IMR-90 (cell line): ENCODE measurements at regions not wholly inside any gene's neighbourhood (a gene's known extent, or its start where the extent isn't known, plus 50 kb on each side); places are given as distances from the start of the nearest gene placed in this dataset.

Experiments
- ATAC-seq: fragments of 200-7000 bp; cut with Tn5 transposase; 2 replicates; pipeline ENCODE4 v1.9.1; 2020; ENCODE audit warnings: low read depth, mild to moderate bottlenecking, moderate library complexity
- BruUV-seq: library from RNA; stranded (reverse); fragments of 400-500 nt; replicated peaks from 2 replicates; lab custom pipeline; 2021; lab: Mats Ljungman, UMichigan
- CTCF ChIA-PET: fragments of 300-600 bp; formaldehyde crosslinking; extraction: SDS; loops from one replicate; lab custom pipeline; 2021; ENCODE audit warnings: antibody characterized with exemption; lab: Yijun Ruan, JAX
- POLR2A ChIA-PET: fragments of 300-600 bp; sonication (Branson Sonifier 250); formaldehyde crosslinking; loops from one replicate; lab custom pipeline; 2022; ENCODE audit warnings: antibody characterized with exemption; ENCODE audit not compliant: unreplicated experiment; lab: Charles Lee
- DNase-seq: peaks from one replicate; pipeline ENCODE4 v3.0.0; 2013
- H2AFZ ChIP-seq: replicated peaks from 2 replicates; pipeline ENCODE3; 2013; ENCODE audit warnings: low read length, mild to moderate bottlenecking; ENCODE audit not compliant: poor library complexity
- H2AK5ac ChIP-seq: 2 replicates; pipeline ENCODE4 v1.6.1; 2013; ENCODE audit warnings: low read depth, low read length, inconsistent platforms
- H2AK9ac ChIP-seq: replicated peaks from 2 replicates; pipeline ENCODE3; 2013; ENCODE audit warnings: mild to moderate bottlenecking, low read depth, low read length, moderate library complexity; ENCODE audit not compliant: poor library complexity
- H2BK120ac ChIP-seq: 2 replicates; pipeline ENCODE4 v1.6.1; 2013; ENCODE audit warnings: low read depth, low read length, inconsistent platforms
- H2BK15ac ChIP-seq: 3 replicates; pipeline ENCODE4 v1.6.1; 2013; ENCODE audit warnings: low read depth, low read length, inconsistent platforms
- H2BK20ac ChIP-seq: 2 replicates; pipeline ENCODE4 v1.6.1; 2013; ENCODE audit warnings: low read depth, mild to moderate bottlenecking, inconsistent platforms, low read length, moderate library complexity
- H2BK5ac ChIP-seq: 2 replicates; pipeline ENCODE4 v1.6.1; 2013; ENCODE audit warnings: mild to moderate bottlenecking, low read depth, low read length, inconsistent platforms; ENCODE audit not compliant: poor library complexity, severe bottlenecking
- H3K14ac ChIP-seq: replicated peaks from 2 replicates; pipeline ENCODE4 v1.6.1; 2013; ENCODE audit warnings: low read depth, low read length, inconsistent platforms
- H3K18ac ChIP-seq: 2 replicates; pipeline ENCODE4 v1.6.1; 2013; ENCODE audit warnings: low read depth, low read length, control low read depth
- H3K23ac ChIP-seq: 2 replicates; pipeline ENCODE4 v1.6.1; 2013; ENCODE audit warnings: low read depth, low read length, inconsistent platforms
- H3K27ac ChIP-seq: 2 replicates; pipeline ENCODE4 v1.5.1; 2013; ENCODE audit warnings: mild to moderate bottlenecking, control low read depth, low read length; ENCODE audit not compliant: insufficient read depth
- H3K27me3 ChIP-seq: 2 replicates; pipeline ENCODE4 v1.6.1; 2013; ENCODE audit warnings: low read length; ENCODE audit not compliant: control insufficient read depth, insufficient read depth
- H3K36me3 ChIP-seq: 2 replicates; pipeline ENCODE4 v1.6.1; 2013; ENCODE audit warnings: low read length, mixed read lengths; ENCODE audit not compliant: control insufficient read depth, insufficient read depth
- H3K4ac ChIP-seq: 2 replicates; pipeline ENCODE4 v1.6.1; 2013; ENCODE audit warnings: low read depth, low read length, inconsistent platforms
- H3K4me1 ChIP-seq: 2 replicates; pipeline ENCODE4 v1.6.1; 2013; ENCODE audit warnings: low read length, mixed read lengths; ENCODE audit not compliant: control insufficient read depth, insufficient read depth
- H3K4me2 ChIP-seq: 2 replicates; pipeline ENCODE4 v1.6.1; 2013; ENCODE audit warnings: low read depth, mild to moderate bottlenecking, control low read depth, low read length, moderate library complexity
- H3K4me3 ChIP-seq: 2 replicates; pipeline ENCODE4 v1.5.1; 2013; ENCODE audit warnings: low read depth, mild to moderate bottlenecking, control low read depth, low read length, moderate library complexity; ENCODE audit not compliant: insufficient read depth
- H3K56ac ChIP-seq: 2 replicates; pipeline ENCODE4 v1.6.1; 2013; ENCODE audit warnings: low read length, inconsistent platforms; ENCODE audit not compliant: insufficient read depth; ENCODE audit errors: extremely low read depth
- H3K79me1 ChIP-seq, 2 experiments: 2 replicates each; pipeline ENCODE4 v1.6.1; 2013; ENCODE audit warnings: low read length in 2 of 2, inconsistent platforms in 1 of 2, low read depth in 1 of 2
- H3K9ac ChIP-seq: 2 replicates; pipeline ENCODE4 v1.6.1; 2013; ENCODE audit warnings: low read depth, low read length, control low read depth
- H3K9me1 ChIP-seq: 2 replicates; pipeline ENCODE4 v1.6.1; 2013; ENCODE audit warnings: low read length, inconsistent platforms; ENCODE audit not compliant: insufficient read depth
- H3K9me3 ChIP-seq: 2 replicates; pipeline ENCODE4 v1.6.1; 2013; ENCODE audit warnings: low read length; ENCODE audit not compliant: control insufficient read depth, insufficient read depth
- H4K20me1 ChIP-seq: 2 replicates; pipeline ENCODE4 v1.6.1; 2013; ENCODE audit warnings: low read length, inconsistent platforms; ENCODE audit not compliant: insufficient read depth
- H4K5ac ChIP-seq: 2 replicates; pipeline ENCODE4 v1.6.1; 2013; ENCODE audit warnings: mild to moderate bottlenecking, low read depth, low read length, control low read depth
- H4K8ac ChIP-seq, 2 experiments: 2 replicates each; pipeline ENCODE4 v1.6.1; 2013; ENCODE audit warnings: low read depth in 2 of 2, low read length in 2 of 2, control low read depth in 1 of 2, inconsistent platforms in 1 of 2
- H4K91ac ChIP-seq: 2 replicates; pipeline ENCODE4 v1.6.1; 2013; ENCODE audit warnings: low read depth, low read length, inconsistent platforms; ENCODE audit not compliant: insufficient read depth
- CEBPB ChIP-seq: IDR thresholded peaks from 2 replicates; pipeline ENCODE4 v1.6.1; 2012; ENCODE audit warnings: low read depth, low read length, improper control_type of control experiment
- CHD1 ChIP-seq: IDR thresholded peaks from 2 replicates; pipeline ENCODE4 v1.6.1; 2012; ENCODE audit warnings: low read depth, low read length, improper control_type of control experiment
- FOS ChIP-seq: fragments of 150-350 bp; IDR thresholded peaks from 2 replicates; pipeline ENCODE4 v1.6.1; 2016; ENCODE audit warnings: low read depth, low read length
- MAFK ChIP-seq: IDR thresholded peaks from 2 replicates; pipeline ENCODE4 v1.6.1; 2012; ENCODE audit warnings: low read depth, low read length, improper control_type of control experiment
- MXI1 ChIP-seq: IDR thresholded peaks from 2 replicates; pipeline ENCODE4 v1.6.1; 2012; ENCODE audit warnings: low read depth, mild to moderate bottlenecking, low read length, moderate library complexity, borderline replicate concordance
- NFE2L2 ChIP-seq: fragments of 150-350 bp; IDR thresholded peaks from 2 replicates; pipeline ENCODE4 v1.6.1; 2016; ENCODE audit warnings: low read depth, mild to moderate bottlenecking, low read length
- POLR2A ChIP-seq: IDR thresholded peaks from 2 replicates; pipeline ENCODE4 v1.6.1; 2012; ENCODE audit warnings: mild to moderate bottlenecking, low read depth, low read length
- RAD21 ChIP-seq: IDR thresholded peaks from 2 replicates; pipeline ENCODE4 v1.6.1; 2012; ENCODE audit warnings: low read length, improper control_type of control experiment
- RCOR1 ChIP-seq: IDR thresholded peaks from 2 replicates; pipeline ENCODE4 v1.6.1; 2012; ENCODE audit warnings: mild to moderate bottlenecking, low read length, improper control_type of control experiment; ENCODE audit not compliant: insufficient replicate concordance
- RFX5 ChIP-seq: IDR thresholded peaks from 2 replicates; pipeline ENCODE4 v1.8.0; 2012; ENCODE audit warnings: low read depth, mild to moderate bottlenecking, low read length, moderate library complexity
- WGBS, 2 experiments: methylation state at CpG; one replicate each; pipeline versions ENCODE4 v1.1.5 to v1.1.7; 2013; ENCODE audit warnings: missing lambda C conversion rate in 2 of 2; ENCODE audit not compliant: insufficient read length in 1 of 2; ENCODE audit errors: extremely low coverage in 2 of 2; 5-methylcytosine and 5-hydroxymethylcytosine counted together
- dilution Hi-C: fragments of 300-500 bp; cut with HindIII; formaldehyde crosslinking; loops from one replicate; pipeline ENCODE4 v1.14.3; 2018; ENCODE audit warnings: low sequenced_read_pairs; ENCODE audit not compliant: unreplicated experiment
- in situ Hi-C: fragments of 300-500 bp; cut with MboI; formaldehyde crosslinking; loops from 3 replicates; pipeline ENCODE4 v1.14.3; 2019; ENCODE audit warnings: low sequenced_read_pairs, inconsistent platforms, mixed read lengths
- intact Hi-C: fragments of 100-400 bp; cut with micrococcal nuclease; formaldehyde crosslinking; loops from 2 replicates; pipeline ENCODE4 v1.10.0; 2022
- TF ChIP-seq, protein P1 (sequence below): fragments of 150-350 bp; IDR thresholded peaks from 2 replicates; pipeline ENCODE4 v1.6.1; 2016; ENCODE audit warnings: low read depth, mild to moderate bottlenecking, low read length, moderate library complexity, borderline replicate concordance
- TF ChIP-seq, protein P2 (sequence below): conservative IDR thresholded peaks from 2 replicates; pipeline ENCODE4 v1.5.1; 2012; ENCODE audit warnings: mild to moderate bottlenecking, low read depth, low read length, improper control_type of control experiment
- TF ChIP-seq, protein P3 (sequence below): fragments of 150-350 bp; IDR thresholded peaks from 2 replicates; pipeline ENCODE4 v1.6.1; 2017; ENCODE audit warnings: mild to moderate bottlenecking, antibody characterized with exemption, low read length, low read depth

DNA sequence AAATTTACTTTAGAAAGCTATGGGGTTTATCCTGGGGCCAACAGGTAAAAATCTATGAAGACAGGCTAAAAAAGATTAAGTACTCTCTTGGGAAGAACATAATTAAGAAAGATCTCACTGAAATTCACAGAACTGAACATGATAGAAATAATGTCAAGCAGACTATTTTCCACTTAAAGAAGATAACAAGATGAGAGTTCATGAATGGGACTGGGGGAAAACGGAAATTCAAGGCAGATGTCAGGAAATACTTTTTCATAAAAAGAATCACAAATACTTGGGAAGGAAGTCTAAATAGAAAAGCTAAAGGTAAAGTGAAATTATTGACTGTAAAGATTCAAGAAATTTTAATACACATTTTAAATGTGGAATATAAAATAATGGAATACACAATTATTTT lies 737.6 kb downstream of the EPHA3 start:
- ChIA-PET CTCF (interaction anchor here (1.0 kb wide), 1 partner anchor 1626 kb away, joined by 3 read pairs; no protein-coding TSS in a partner anchor), POLR2A (no interaction called here)
- no TSS peak for BruUV-seq
- Histone ChIP-seq H3K18ac (no peak overlapping the region), H2AK9ac (no peak overlapping the region), H3K4me2 (no peak overlapping the region), H3K23ac (no peak overlapping the region), H3K36me3 (no peaks in the 10 kb centered on the region), H3K79me1 (no peaks in the 10 kb centered on the region), H4K91ac (no peak overlapping the region), H3K4ac (no peak overlapping the region), H3K14ac (no peak overlapping the region), H3K9me1 (no peaks in the 10 kb centered on the region), H3K27ac (no peak overlapping the region), H3K27me3 (no peaks in the 10 kb centered on the region), H4K20me1 (no peaks in the 10 kb centered on the region), H3K56ac (no peak overlapping the region), H2BK120ac (no peak overlapping the region), H3K9ac (no peak overlapping the region), H2BK20ac (no peak overlapping the region), H2BK15ac (no peak overlapping the region), H4K5ac (no peak overlapping the region), H2AFZ (no peak overlapping the region), H2AK5ac (no peak overlapping the region), H4K8ac (no peak overlapping the region), H3K9me3 (no peaks in the 10 kb centered on the region), H3K4me1 (no peaks in the 10 kb centered on the region), H3K4me3 (no peak overlapping the region), H2BK5ac (no peak overlapping the region)
- DNase-seq (no peak), ATAC-seq (no peak)
- TF ChIP-seq RFX5 (no peak), CEBPB (no peak), RAD21 (no peak), CHD1 (no peak), POLR2A (no peak), MXI1 (no peak), RCOR1 (no peak), FOS (no peak), MAFK (no peak), NFE2L2 (no peak)
- TF ChIP-seq, protein P1, sequence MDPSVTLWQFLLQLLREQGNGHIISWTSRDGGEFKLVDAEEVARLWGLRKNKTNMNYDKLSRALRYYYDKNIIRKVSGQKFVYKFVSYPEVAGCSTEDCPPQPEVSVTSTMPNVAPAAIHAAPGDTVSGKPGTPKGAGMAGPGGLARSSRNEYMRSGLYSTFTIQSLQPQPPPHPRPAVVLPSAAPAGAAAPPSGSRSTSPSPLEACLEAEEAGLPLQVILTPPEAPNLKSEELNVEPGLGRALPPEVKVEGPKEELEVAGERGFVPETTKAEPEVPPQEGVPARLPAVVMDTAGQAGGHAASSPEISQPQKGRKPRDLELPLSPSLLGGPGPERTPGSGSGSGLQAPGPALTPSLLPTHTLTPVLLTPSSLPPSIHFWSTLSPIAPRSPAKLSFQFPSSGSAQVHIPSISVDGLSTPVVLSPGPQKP = no peak
- TF ChIP-seq, protein P2, sequence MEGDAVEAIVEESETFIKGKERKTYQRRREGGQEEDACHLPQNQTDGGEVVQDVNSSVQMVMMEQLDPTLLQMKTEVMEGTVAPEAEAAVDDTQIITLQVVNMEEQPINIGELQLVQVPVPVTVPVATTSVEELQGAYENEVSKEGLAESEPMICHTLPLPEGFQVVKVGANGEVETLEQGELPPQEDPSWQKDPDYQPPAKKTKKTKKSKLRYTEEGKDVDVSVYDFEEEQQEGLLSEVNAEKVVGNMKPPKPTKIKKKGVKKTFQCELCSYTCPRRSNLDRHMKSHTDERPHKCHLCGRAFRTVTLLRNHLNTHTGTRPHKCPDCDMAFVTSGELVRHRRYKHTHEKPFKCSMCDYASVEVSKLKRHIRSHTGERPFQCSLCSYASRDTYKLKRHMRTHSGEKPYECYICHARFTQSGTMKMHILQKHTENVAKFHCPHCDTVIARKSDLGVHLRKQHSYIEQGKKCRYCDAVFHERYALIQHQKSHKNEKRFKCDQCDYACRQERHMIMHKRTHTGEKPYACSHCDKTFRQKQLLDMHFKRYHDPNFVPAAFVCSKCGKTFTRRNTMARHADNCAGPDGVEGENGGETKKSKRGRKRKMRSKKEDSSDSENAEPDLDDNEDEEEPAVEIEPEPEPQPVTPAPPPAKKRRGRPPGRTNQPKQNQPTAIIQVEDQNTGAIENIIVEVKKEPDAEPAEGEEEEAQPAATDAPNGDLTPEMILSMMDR = no peak
- TF ChIP-seq, protein P3, sequence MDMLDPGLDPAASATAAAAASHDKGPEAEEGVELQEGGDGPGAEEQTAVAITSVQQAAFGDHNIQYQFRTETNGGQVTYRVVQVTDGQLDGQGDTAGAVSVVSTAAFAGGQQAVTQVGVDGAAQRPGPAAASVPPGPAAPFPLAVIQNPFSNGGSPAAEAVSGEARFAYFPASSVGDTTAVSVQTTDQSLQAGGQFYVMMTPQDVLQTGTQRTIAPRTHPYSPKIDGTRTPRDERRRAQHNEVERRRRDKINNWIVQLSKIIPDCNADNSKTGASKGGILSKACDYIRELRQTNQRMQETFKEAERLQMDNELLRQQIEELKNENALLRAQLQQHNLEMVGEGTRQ = no peak
- no CpG with 5 or more reads among the region's 1 CpG for WGBS, 2 experiments
- intact Hi-C loops = loop anchor here (10.0 kb wide), 1 partner anchor 530 kb away; no protein-coding TSS in a partner anchor
- dilution Hi-C loops = no loop called here
- in situ Hi-C loops = loop anchor here (25.0 kb wide), 1 partner anchor 92 kb away; no protein-coding TSS in a partner anchor
